ENCODE measurements at regions not wholly inside any gene's neighbourhood (a gene's known extent, or its start where the extent isn't known, plus 50 kb on each side); places are given as distances from the start of the nearest gene placed in this dataset.
A peak's percentile ranks its signal among the peaks of the same experiment; 100 is the strongest.

GRCh38 chr13:97562962-97563361 lies 129.0 kb downstream of the RAP2A start:
- DNase-seq (ENCODE audit: low spot score), result no peak

GRCh38 chr13:97564956-97565355 lies 131.0 kb downstream of the RAP2A start:
- DNase-seq (ENCODE audit: low spot score), result no peak

GRCh38 chr13:97565906-97566305 lies 131.9 kb downstream of the RAP2A start:
- DNase-seq (ENCODE audit: low spot score), result no peak

- DNase-seq (ENCODE audit: low spot score), result no peak
Measured at GRCh38 chr13:97566907-97567306, 132.9 kb downstream of the RAP2A start.

- peak; percentile 32 for DNase-seq (ENCODE audit: low spot score)
Measured at GRCh38 chr13:97567510-97568243, 133.7 kb downstream of the RAP2A start.

GRCh38 chr13:97568850-97569249 lies 134.9 kb downstream of the RAP2A start:
- DNase-seq (ENCODE audit: low spot score), result no peak

- DNase-seq (ENCODE audit: low spot score), result no peak
Measured at GRCh38 chr13:97569841-97570240, 135.9 kb downstream of the RAP2A start.

GRCh38 chr13:97570442-97570841 lies 136.5 kb downstream of the RAP2A start:
- DNase-seq (ENCODE audit: low spot score), result no peak

GRCh38 chr13:97573011-97573410 lies 139.0 kb downstream of the RAP2A start:
- DNase-seq (ENCODE audit: low spot score), result no peak

- peak; percentile 30 for DNase-seq (ENCODE audit: low spot score)
Measured at GRCh38 chr13:97574926-97575325, 141.0 kb downstream of the RAP2A start.

GRCh38 chr13:97577026-97577425 lies 143.1 kb downstream of the RAP2A start:
- DNase-seq (ENCODE audit: low spot score), result no peak

- DNase-seq (ENCODE audit: low spot score), result no peak
Measured at GRCh38 chr13:97582170-97582569, 148.2 kb downstream of the RAP2A start.

GRCh38 chr13:97583907-97584497 lies 150.0 kb downstream of the RAP2A start:
- no peak for DNase-seq (ENCODE audit: low spot score)

GRCh38 chr13:97586941-97587340 lies 153.0 kb downstream of the RAP2A start:
- no peak for DNase-seq (ENCODE audit: low spot score)

GRCh38 chr13:97588993-97589392 lies 155.0 kb downstream of the RAP2A start:
- DNase-seq (ENCODE audit: low spot score), result no peak

GRCh38 chr13:97600458-97601075 lies 166.6 kb downstream of the RAP2A start:
- DNase-seq (ENCODE audit: low spot score), result no peak

- DNase-seq (ENCODE audit: low spot score), result no peak
Measured at GRCh38 chr13:97615266-97615665, 181.3 kb downstream of the RAP2A start.

GRCh38 chr13:97616385-97616784 lies 182.4 kb downstream of the RAP2A start:
- DNase-seq (ENCODE audit: low spot score), result no peak

- DNase-seq (ENCODE audit: low spot score), result no peak
Measured at GRCh38 chr13:97621025-97621424, 187.1 kb downstream of the RAP2A start.

- DNase-seq (ENCODE audit: low spot score), result no peak
Measured at GRCh38 chr13:97621631-97622030, 187.7 kb downstream of the RAP2A start.

GRCh38 chr13:97627566-97627965 lies 193.6 kb downstream of the RAP2A start:
- DNase-seq (ENCODE audit: low spot score), result peak; percentile 74

- no peak for DNase-seq (ENCODE audit: low spot score)
Measured at GRCh38 chr13:97629601-97630272, 195.8 kb downstream of the RAP2A start.

GRCh38 chr13:97630725-97631124 lies 196.8 kb downstream of the RAP2A start:
- DNase-seq (ENCODE audit: low spot score), result no peak
